GM21717 (cell line): ENCODE measurements at regions not wholly inside any gene's neighbourhood (a gene's known extent, or its start where the extent isn't known, plus 50 kb on each side); places are given as distances from the start of the nearest gene placed in this dataset.
"Not testable (repeated sequence)": the region's sequence is repeated elsewhere in the genome, so short reads cannot be mapped to it uniquely, and the experiment has no call there.

Source experiments
- ATAC-seq: cut with Tn5 transposase; IDR thresholded peaks from one replicate; pipeline ENCODE4 v1.9.1; 2021; ENCODE audit warnings: mild to moderate bottlenecking, moderate library complexity; ENCODE audit not compliant: unreplicated experiment

DNA sequence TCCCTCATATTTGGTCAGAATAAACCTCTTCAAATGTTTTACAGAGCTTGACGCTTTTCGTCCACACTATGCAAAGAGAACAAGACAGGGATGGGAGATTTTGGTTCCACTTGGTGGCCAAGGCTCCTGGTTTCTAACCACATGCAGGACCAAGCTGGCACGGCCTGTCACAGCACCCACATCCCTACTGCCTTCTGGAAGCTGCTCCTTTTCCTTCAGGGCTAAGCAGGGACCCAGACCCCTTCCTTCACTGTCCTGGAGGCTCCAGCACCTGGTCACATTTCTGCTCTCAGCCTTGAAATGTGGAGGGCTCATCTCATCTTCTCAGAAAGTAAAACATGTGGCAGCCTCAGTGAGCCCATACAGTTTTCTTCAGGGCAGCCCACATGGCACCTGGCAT lies 50.4 kb upstream of the ARHGEF7 start:
- no peak for ATAC-seq

DNA sequence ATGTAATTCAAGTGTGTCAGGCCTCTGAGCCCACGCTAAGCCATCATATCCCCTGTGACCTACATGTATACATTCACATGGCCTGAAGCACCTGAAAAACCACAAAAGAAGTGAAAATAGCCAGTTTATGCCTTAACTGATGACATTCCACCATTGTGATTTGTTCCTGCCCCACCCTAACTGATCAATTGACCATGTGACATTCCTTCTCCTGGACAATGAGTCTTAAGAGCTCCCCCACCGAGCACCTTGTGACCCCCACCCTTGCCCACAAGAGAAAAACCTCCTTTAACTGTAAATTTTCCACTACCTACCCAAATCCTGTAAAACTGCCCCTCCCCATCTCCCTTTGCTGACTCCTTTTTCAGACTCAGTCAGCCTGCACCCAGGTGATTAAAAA lies 52.1 kb upstream of the ARHGEF7 start:
- no peak for ATAC-seq

DNA sequence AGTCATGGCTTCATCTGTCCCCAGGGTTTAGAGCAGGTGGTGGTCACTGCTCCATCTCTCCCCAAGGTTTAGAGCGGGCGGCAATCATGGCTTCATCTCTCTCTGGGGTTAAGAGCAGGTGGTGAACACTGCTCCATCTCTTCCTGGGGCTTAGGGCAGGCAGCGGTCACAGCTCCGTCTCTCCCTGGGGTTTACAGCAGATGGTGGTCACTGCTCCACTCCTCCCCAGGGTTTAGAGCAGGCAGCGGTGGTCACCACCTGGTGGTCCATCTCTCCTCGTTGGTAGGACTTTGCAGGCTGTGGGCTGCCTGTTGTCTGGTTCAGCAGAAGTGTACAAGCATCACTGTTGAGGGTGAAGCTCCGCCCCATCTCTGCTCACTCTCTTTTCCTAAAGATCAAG lies 52.8 kb upstream of the ARHGEF7 start:
- no peak for ATAC-seq

DNA sequence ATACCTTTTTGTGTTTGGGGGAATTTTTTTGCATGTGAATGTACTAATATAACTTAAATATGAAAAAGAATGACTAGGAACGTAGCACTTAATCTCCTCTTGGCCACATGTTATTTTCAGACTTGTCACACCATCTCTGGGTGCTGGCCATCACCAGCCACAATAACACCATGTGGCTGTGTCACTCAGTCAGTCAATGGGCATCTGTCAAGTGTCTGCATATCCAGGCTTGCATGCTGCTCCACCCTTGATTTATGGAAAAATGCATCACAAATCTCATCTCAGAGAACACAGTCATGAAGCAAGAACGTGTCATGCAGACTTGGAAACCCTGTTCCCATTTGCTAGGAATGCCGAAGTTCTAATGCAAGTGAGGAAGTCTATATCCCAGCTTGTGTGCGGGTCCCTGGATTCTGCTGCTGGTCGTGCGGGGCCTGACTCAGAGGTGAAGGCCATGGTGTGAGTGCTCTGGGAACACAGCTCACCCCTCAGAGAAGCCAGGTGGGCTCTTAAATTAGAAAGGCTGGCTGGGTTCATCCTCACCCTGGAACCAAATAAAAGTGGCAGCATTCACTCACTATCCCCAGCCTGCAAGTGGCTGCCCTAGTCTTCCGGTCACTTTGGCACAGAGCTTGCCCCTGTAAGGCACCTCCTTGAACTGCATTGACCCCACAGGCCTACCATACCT lies 53.6 kb upstream of the ARHGEF7 start:
- ATAC-seq = no peak

DNA sequence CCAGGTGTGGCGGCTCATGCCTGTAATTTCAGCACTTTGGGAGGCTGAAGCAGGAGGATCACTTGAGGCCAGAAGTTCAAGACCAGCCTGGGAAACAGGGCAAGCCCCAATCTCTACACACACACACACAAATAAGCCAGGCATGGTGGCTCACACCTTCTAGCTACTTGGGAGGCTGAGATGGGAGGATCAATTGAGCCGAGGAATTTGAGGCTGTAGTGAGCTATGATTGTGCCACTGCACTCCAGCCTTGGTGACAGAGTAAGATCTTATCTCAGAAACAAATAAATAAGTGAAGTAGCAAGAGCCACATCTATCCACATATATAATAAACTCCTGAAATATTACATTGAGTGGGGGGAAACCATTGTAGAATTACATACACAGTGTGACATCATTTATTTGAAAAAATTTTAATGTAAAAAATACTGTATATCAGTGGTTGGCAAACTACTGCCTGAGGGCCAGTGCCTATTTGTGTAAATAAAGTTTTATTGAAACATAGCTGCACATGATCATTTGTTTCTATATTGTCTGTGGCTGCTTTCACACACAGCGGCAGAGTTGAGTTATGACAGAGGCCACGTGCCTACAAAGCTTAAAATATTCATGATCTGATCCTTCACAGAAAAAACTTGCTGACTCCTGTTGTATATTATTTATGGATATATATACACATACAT lies 54.7 kb upstream of the ARHGEF7 start:
- no peak for ATAC-seq

DNA sequence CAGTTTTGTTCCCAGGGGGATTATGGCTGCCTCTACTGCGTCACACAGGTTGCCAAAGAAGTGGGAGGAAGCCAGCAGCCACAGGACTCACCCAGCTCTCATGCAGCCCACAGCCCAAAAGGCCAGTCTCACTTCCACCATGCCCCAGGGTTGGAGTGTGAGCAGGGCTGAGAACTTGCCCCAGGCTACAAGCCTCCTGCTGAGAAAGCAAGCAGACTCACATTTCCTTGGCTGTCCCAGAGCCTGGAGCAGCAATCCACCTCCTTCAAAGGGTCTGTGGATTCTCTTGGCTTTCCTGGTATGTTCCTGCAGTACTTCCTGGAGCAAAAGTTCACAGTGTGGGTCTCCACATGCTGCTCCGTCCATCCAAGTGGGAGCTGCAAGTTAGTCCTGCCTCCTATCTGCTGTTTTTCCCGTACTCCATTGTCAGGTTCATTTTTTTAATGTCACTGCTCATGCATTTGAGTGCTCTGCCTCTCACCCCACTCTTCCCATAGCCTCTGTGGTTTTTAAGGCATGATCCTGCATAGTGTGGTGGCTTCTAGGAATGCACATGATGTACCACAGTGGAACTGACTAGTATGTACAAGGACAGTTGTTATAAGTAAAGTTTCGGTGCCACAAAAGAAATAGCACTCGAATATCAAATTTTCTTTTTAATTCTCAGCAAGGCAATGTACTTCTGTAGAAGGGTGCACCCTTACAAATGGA lies 56.2 kb upstream of the ARHGEF7 start:
- no peak for ATAC-seq

DNA sequence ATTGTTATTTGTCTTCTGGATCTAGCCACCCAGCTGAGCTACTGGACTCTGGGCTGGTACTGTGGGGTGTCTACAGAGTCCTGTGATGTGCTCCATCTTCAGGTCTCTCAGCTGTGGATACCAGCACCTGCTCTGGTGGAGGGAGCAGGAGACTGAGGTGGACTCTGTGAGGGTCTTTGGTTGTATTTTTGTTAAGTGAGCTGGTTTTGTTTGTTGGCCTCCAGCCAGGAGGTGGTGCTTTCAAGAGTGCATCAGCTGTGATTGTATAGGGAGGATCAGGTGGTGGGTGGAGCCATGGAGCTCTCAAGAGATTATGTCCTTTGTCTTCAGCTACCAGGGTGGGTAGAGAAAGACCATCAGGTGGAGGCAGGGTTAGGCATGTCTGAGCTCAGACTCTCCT lies 56.8 kb upstream of the ARHGEF7 start:
- ATAC-seq = not testable (repeated sequence)

DNA sequence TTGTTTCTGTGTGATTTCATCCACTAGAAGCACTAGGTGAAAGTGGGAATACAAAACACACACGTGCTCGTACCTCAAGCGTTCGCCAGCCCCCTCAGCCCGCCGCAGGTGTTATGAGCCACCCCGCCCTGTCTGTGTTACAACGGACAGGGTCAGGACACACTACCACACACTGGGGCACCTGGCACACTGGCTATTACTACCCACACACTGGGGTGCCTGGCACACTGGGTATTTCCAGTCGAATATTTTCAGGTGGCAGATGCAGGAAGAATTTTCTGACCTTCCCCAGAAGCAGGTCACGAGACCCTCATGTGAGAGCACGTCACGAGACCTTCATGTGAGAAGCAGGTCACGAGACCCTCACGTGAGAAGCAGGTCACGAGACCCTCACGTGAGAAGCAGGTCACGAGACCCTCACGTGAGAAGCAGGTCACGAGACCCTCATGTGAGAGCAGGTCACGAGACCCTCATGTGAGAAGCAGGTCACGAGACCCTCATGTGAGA lies 63.3 kb upstream of the ARHGEF7 start:
- ATAC-seq = not testable (repeated sequence)

DNA sequence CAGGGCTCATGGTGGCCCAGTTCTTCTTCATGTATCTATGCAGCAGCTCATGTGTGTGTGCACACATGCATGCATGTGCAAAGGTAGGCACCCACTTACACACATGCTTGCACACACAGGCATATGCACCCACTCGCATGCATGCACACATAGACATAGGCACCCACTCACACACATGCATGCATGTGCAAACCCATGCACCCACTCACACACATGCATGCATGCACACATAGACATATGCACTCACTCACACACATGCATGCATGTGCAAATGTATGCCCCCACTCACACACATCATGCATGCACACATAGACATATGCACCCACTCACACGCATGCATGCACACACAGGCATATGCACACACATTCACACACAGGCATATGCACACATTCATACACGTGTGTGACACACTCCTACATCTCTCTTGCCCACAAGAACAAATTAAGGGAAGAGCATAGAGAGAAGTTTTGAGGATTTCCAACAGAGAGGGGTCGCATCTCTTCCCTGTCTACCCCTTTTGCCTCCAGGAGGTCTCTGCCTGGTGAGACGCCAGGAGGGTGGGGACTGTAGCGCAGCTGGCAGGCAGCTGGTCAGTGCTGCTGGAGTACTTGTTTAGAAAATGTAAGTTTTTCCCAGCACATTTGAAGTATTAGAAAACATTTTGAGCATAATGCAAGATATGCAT lies 63.9 kb upstream of the ARHGEF7 start:
- no peak for ATAC-seq

DNA sequence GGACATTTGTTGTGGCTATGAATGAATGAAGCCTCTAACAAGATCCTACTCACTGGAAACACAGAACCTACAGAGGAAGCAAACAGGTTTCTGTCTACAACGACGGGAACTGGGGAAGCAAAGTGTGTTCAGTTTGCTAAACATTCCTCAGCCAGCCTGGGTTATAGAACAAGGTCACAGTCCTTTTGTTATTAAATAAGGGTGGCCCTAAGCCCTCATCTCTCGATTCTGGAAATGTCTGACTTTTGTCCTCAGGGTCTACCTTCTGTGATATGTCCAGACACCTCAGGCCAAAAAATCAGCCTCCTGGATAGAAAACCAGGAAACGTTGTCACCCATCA lies 64.6 kb upstream of the ARHGEF7 start:
- no peak for ATAC-seq

DNA sequence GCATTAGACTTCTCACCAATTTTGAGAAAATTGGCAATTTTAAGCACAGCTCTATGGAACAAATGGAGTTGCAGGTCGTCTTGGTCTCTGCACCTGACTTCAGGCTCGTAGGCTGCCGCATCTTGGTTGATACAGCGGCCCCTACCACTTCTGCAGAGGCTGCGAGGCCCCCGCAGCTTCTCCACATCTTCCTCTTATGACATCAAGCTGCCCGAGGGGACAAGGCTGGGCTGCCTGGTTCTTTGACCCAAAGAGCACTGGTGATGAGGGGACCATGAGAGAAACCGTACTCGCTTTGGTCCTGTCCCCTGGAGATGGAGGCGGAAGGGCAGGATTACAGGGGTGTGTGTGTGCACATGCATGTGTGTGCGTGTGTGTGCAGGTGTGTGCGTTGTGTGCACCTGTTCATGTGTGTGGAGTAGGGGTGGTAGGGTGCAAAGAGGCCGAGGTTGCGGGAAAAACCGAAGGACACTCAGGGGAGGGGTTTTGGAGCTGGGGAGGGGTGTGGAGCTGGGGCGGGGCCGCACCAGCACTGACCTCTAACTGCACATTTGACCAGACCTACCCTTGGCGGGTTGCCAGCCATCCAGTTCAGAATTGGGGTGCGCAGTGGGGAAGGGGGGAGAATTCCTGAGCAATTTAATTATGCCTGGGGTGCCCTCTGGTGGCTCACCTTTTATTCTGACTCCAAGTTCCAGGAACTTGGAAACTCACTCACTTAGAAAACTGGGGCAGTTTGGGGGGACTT lies 65.1 kb upstream of the ARHGEF7 start:
- no peak for ATAC-seq

DNA sequence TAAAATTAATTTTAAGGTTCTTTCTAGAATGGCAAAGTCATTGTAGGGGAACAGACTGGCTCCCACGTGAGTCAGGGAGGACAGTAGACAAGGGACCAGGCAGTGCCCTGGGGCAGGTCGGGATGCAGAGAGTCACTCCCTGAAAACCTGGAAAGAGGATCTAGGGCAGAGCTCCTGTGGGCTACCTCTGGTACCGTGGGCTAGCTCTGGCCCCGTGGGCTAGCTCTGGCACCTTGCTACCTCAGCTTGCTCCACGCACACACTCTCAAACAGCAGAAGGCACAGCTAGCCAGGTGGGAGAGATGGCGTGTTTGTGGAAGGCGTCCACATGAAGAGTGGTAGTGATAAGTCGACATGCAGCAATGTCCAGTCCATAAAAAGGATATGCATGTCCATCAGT lies 66.7 kb upstream of the ARHGEF7 start:
- no peak for ATAC-seq

DNA sequence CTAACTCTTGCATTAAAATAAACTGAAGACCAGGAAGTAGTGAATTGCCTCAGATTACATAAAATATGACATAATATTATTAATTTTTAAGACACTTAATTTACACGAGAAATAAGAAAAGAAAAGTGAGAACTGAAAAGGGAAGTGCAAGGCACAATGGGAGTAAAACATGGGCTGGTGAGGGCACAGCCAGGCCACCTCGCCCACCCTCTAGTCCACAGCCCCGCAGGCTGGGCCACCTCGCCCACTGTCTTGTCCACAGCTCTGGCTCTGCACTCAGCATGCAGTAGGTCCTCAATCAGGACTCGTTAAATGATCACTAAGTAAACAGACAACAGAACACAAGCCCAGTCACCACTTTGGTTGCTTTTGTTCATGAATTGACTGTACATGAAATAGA lies 67.8 kb upstream of the ARHGEF7 start:
- peak; percentile 41 for ATAC-seq

DNA sequence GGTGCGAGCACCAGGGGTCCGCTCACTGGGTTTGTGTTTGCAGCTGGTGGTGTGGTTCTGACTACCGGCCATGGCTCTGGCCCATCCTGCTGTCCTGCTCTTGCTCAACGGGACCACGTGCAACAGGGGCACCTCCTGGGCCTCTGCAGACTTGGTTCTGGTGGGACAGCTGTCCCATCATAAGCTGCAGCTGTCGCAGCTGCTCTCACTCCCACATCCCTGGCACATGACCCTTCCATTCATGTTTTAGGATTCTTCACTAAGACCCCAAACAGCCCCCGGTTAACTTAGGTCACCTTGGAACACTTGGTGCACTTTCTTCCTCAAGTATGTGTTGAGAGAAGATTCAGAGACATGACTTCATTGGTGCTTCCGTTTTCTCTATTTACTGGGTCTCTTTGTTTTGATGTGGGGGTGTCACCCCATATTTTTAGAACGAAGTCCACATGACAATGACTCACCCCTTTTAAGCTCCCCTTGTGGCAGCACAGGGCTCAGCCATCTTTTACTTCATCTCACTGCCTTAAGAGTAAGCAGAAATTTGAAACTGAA lies 68.4 kb upstream of the ARHGEF7 start:
- ATAC-seq = peak; percentile 64

DNA sequence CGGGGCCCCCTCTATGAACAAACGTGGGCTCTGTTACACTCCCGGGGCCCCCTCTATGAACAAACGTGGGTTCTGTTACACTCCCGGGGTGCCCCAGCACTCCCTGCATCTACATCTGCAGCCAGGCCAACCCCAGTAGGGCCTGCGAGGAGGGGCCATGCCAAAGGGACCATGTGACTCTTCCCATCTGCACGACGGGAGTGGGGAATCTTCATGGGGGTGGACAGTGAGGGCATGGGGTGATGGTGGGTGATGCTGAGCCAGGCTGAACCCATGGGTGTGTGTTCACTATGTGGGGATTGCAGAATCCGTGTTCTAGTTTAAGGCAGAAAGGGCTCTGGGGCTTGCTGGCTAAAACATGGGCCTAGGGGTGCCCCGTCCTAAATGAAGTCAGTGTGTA lies 69.9 kb upstream of the ARHGEF7 start:
- ATAC-seq = no peak

DNA sequence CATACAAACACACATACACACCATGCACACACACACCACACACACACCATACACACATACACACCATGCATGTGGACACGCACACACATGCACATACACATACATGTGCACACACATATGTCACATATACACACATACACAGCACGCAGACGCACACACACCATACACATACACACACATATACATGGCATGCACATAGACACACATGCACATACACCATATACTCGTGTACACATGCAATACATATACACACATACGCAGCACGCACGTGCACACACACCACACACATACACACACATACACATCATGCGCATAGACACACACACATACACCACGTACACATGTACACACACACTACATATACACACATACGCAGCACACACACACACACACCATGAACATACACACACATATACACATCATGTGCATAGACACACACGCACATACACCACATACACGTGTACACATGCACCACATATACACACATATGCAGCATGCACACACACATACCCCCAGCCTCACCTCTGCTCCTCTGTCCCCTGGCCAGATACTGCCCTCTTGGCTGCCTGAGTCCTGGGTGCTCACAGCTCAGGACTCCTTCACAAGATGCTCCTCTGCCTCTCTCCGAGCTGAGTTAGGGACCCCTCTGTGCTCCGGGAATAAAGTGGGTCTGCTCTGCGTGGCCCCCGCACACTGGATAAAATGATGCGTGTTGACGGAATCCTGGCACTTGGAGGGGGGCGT lies 70.9 kb upstream of the ARHGEF7 start:
- no peak for ATAC-seq

DNA sequence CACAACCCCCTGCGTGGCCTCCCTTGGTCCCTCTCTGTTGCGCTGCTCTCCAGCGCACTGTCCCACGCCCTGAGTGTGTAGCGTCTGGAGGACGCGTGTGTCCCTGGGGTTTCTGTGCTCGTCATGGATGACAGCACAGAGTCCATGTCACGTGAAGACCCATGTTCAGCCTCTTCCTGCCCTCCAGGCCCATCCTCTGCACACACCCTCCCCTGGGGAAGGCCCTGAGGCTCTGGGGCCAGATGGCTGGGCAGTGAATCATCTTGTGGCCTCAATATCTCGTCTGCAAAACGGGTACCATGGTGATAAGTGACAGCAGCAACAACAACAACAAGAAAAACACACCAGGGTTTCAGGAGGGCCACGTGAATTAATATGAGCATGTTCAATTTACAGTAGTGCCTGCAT lies 71.5 kb upstream of the ARHGEF7 start:
- ATAC-seq = no peak

DNA sequence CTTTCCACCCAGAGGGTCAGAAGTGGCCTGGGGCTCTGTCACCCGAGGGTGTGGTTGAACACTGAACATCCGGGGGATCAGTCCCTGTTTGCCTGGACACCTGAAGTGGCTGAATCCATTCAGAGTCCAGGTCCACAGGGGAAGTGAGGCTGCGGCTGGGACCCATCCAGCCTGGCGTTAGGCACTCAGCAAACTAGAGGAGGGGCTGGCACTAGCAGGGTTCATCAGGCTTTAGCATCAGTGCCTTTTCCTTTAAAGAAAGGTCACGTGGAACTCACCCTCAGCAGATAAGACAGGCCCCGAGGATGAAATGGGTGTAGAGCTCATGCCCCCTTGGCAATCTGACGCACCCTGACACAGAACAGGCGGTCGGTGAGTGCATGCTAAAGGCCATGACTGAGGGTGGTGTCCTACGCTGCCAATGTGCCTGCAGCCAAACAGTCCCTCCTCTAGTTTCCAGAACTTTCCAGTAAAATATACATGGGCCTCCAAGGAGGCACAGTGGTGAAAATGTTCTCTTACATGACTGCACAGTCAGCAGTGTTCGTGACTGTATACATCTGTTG lies 72.4 kb upstream of the ARHGEF7 start:
- no peak for ATAC-seq

DNA sequence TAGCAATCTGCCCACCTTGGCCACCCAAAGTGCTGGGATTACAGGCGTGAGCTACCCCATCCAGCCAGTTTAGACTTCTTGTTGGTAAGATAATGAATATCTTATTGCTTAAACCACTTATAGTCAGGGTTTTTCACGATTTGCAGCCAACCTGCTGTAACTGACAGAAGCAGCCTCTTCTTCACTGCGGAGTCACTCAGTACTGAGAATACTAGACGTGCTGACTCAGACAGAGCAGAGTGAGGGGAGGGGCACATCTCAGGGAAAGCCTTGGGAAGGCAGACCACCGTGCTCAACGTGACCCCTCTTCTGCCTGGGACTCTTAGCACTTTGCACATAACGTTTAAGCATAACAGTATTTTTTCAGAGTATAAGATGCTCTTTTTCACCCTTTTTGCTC lies 74.3 kb upstream of the ARHGEF7 start:
- no peak for ATAC-seq

DNA sequence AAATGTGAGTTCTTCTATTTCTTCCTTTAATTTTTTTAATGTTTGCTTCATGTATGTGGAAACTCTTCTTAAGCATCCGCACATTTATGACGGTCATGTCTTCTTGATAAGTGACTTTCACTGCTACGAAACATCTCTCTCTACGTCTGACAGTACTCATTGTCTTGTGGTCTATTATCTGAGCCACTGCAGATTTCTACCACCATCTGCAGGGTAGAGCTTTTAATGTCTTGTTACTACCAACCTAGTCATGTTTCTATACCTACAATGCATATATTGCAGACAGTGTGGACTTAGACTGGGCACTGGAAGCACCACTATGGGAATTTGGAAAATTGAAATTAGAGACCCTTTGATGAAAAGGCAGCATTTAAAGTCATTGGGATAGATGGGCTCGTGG lies 75.4 kb upstream of the ARHGEF7 start:
- no peak for ATAC-seq
